ENCODE measurements at regions not wholly inside any gene's neighbourhood (a gene's known extent, or its start where the extent isn't known, plus 50 kb on each side); places are given as distances from the start of the nearest gene placed in this dataset.
A peak's percentile ranks its signal among the peaks of the same experiment; 100 is the strongest.
"Not testable (repeated sequence)": the region's sequence is repeated elsewhere in the genome, so short reads cannot be mapped to it uniquely, and the experiment has no call there.

DNA sequence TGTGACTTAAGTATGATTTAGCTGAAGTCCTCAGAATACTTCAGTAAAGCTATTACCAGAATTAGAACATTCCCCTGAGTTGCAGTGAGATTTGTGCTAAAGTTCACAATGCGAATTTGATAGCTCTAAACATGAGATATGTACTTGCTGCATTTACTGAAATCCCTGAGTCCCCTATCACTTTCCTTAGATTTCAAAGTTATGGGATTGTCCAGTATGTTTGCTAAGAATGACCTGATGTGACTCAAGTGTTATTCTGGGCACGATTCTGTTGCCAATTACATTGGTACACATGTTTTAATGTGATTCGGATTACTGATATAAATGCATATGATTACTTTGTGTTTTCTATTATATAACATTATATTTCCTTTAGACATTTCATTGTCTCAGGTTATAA is 91.3 kb upstream of the AMOT start:
- no peak for DNase-seq
- no peaks in the 10 kb centered on the region for H3K36me3 ChIP-seq
- WGBS, 2 donors, result 54 to 76% methylated on average over 3 of the region's 3 CpGs

DNA sequence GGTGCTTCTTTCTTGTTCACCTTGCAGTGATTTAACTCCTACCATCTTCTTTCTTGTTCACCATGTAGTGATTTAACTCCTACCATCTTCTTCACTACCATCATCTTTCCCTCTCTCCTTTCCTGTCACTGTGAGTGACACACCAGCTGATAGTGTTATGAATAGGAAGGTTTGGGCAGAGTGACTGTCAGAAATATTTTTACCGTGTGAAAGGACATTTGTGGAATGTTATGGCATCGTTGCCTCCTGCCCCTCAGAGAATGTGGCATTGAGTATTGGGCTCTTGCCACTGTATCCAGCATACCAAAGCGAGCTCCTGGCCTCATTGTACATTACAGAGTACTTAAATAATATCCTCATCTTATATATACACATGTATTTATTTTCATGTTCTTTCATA is 90.8 kb upstream of the AMOT start:
- Histone ChIP-seq H3K9me3 (no peaks in the 10 kb centered on the region), H3K36me3 (no peaks in the 10 kb centered on the region), H3K4me3 (no peak overlapping the region), H3K27me3 (no peaks in the 10 kb centered on the region), H3K27ac (no peak overlapping the region), H3K4me1 (no peaks in the 10 kb centered on the region)
- DNase-seq, result no peak
- intact Hi-C loops (cut with DNase I), result no loop called here
- 35 to 64% methylated on average over 3 of the region's 3 CpGs for WGBS, 2 donors
- TF ChIP-seq, protein P1, sequence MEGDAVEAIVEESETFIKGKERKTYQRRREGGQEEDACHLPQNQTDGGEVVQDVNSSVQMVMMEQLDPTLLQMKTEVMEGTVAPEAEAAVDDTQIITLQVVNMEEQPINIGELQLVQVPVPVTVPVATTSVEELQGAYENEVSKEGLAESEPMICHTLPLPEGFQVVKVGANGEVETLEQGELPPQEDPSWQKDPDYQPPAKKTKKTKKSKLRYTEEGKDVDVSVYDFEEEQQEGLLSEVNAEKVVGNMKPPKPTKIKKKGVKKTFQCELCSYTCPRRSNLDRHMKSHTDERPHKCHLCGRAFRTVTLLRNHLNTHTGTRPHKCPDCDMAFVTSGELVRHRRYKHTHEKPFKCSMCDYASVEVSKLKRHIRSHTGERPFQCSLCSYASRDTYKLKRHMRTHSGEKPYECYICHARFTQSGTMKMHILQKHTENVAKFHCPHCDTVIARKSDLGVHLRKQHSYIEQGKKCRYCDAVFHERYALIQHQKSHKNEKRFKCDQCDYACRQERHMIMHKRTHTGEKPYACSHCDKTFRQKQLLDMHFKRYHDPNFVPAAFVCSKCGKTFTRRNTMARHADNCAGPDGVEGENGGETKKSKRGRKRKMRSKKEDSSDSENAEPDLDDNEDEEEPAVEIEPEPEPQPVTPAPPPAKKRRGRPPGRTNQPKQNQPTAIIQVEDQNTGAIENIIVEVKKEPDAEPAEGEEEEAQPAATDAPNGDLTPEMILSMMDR (IDR thresholded peaks at IDR 0.05), result no peak
- no peak for TF ChIP-seq POLR2A (IDR thresholded peaks at IDR 0.05)

More for the DNA sequence above, 91.3 kb upstream of the AMOT start:
- Histone ChIP-seq H3K27me3 (no peaks in the 10 kb centered on the region), H3K4me1 (no peaks in the 10 kb centered on the region), H3K27ac (no peak overlapping the region), H3K9me3 (no peaks in the 10 kb centered on the region), H3K4me3 (no peak overlapping the region)
- TF ChIP-seq, protein P1 (IDR thresholded peaks at IDR 0.05), result no peak
- no peak for TF ChIP-seq POLR2A (IDR thresholded peaks at IDR 0.05)
- intact Hi-C loops (cut with DNase I), result no loop called here

DNA sequence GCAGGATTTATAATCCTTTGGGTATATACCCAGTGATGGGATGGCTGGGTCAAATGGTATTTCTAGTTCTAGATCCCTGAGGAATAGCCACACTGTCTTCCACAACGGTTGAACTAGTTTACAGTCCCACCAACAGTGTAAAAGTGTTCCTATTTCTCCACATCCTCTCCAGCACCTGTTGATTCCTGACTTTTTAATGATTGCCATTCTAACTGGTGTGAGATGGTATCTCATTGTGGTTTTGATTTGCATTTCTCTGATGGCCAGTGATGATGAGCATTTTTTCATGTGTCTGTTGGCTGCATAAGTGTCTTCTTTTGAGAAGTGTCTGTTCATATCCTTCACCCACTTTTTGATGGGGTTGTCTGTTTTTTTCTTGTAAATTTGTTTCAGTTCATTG is 82.8 kb upstream of the AMOT start:
- H3K36me3 ChIP-seq; H3K27ac ChIP-seq; H3K4me1 ChIP-seq; DNase-seq; intact Hi-C loops (cut with DNase I); H3K4me3 ChIP-seq; H3K27me3 ChIP-seq; H3K9me3 ChIP-seq: not testable (repeated sequence)
- 57 to 67% methylated on average over 1 of the region's 1 CpG for WGBS, 2 donors

DNA sequence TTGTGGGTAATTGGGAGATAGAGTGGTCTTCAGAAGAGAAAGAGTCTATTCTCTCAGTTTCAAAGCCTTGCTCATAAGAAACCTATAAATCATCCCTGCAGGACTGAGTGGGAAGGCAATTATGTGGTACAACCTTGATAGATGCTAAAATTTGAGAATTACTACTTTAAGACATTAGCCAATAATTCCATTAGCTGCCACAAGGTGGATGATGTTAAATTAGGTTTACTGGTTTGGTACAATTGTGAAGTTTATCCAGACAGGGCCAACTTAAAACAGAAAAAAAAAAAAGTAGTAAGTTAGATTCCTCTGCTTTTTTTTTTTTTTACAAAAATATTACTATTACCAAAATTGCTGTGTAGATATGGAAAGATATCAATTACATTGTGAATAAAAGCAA is 73.2 kb upstream of the AMOT start:
- no peak for DNase-seq
- Histone ChIP-seq H3K9me3 (no peaks in the 10 kb centered on the region), H3K27me3 (no peaks in the 10 kb centered on the region), H3K4me3 (no peak overlapping the region), H3K4me1 (no peaks in the 10 kb centered on the region), H3K27ac (no peak overlapping the region), H3K36me3 (no peaks in the 10 kb centered on the region)
- intact Hi-C loops (cut with DNase I), result no loop called here
- TF ChIP-seq, protein P1 (IDR thresholded peaks at IDR 0.05), result peak in 1 of 6 experiments; percentile 22
- no peak for TF ChIP-seq POLR2A (IDR thresholded peaks at IDR 0.05)

DNA sequence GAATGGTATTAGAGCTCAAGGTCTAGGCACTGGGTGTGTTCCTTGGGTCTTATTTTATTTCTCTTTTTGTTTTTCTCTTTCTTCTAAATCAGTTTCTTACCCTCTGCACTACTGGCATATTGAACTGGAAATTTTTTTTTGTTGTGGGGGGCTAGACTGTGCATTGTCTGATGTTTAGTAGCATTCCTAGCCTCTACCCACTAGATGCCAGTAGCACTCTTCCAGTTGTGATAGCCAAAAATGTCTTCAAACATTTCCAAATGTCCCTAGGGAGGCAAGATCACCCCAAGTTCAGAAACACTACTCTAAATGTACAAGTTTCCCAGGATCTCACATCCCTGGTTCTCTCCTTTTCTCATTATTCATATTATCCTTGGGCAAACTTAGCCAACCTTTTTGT is 69.8 kb upstream of the AMOT start:
- no peaks in the 10 kb centered on the region for H3K27me3 ChIP-seq
- no peak for DNase-seq
- H3K4me1 ChIP-seq, result no peaks in the 10 kb centered on the region
- TF ChIP-seq, protein P1 (IDR thresholded peaks at IDR 0.05), result no peak
- TF ChIP-seq POLR2A (IDR thresholded peaks at IDR 0.05), result no peak
- no peaks in the 10 kb centered on the region for H3K36me3 ChIP-seq
- no peaks in the 10 kb centered on the region for H3K9me3 ChIP-seq
- intact Hi-C loops (cut with DNase I), result no loop called here
- H3K27ac ChIP-seq, result no peak overlapping the region
- no peak overlapping the region for H3K4me3 ChIP-seq

DNA sequence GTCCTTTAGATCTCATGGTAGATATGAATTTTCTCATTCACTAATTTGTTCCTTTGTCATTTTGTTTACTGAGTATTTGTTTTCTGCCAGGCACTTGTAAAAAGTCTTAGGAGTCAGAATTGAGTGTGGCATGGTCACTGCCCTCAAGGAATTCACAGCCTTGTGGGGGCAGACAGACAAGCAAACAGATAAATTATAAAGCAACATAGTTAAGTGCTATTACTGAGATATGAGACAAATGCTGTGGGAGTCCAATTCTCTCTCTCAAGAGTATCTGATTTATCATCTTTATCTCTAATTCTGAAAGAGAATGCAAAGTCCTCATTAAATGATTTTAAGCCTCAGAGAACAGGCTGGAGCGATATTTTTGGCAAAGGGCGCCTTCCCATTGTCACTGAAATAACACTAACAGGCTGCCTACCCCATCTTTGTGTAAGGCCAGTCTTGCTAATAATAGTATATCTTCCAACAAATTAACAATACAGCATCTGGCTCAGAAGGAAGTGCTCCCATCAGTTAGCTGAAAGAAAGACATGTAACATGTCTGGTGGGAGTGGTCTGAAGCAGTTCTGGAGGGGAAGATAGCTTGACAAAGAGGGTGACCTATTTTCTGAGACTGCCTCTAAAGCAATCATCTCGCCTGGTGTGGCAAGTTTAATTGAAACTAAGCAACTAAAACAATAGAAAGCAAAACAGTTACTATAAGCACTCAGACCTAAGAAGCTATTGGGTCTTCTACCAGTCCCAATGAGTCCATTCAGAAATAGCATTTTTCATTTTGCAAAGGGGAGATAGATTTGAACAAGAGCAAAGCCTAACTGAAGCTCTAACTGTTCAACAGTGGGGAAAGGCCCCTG is 61.5 kb upstream of the AMOT start:
- Histone ChIP-seq H3K27ac (no peak overlapping the region), H3K36me3 (no peaks in the 10 kb centered on the region), H3K9me3 (no peaks in the 10 kb centered on the region), H3K4me3 (no peak overlapping the region), H3K27me3 (no peaks in the 10 kb centered on the region), H3K4me1 (no peaks in the 10 kb centered on the region)
- WGBS, 2 donors, result 17 to 57% methylated on average over 1 to 3 of the region's 3 CpGs
- no peak for TF ChIP-seq POLR2A (IDR thresholded peaks at IDR 0.05)
- TF ChIP-seq, protein P1 (IDR thresholded peaks at IDR 0.05), result no peak
- no peak for DNase-seq
- intact Hi-C loops (cut with DNase I), result no loop called here

Measured in esophagus squamous epithelium (tissue), 5 donors.